Esophagus squamous epithelium (tissue), 5 donors: ENCODE measurements at regions not wholly inside any gene's neighbourhood (a gene's known extent, or its start where the extent isn't known, plus 50 kb on each side); places are given as distances from the start of the nearest gene placed in this dataset.

ENCODE experiments used
- DNase-seq: peaks from one replicate; lab custom pipeline; 2025; lab: John Stamatoyannopoulos, UW
- H3K27ac ChIP-seq, 4 donors: fragments of 200-600 bp; sonication (generic); one replicate each; pipeline ENCODE4 v1.5.1; 2016 to 2019; ENCODE audit warnings: mild to moderate bottlenecking in 1 of 4
- H3K27me3 ChIP-seq, 4 donors: fragments of 200-600 bp; sonication (generic); 1 replicate in 3 of 4; 2 replicates in 1 of 4; pipeline versions ENCODE4 v1.5.1 to v1.6.0; 2017 to 2021; ENCODE audit warnings: antibody characterized with exemption in 1 of 4
- H3K36me3 ChIP-seq, 3 donors: fragments of 200-600 bp; sonication (generic); one replicate each; pipeline ENCODE4 v1.5.1; 2016 to 2019
- H3K4me1 ChIP-seq, 3 donors: fragments of 200-600 bp; sonication (generic); one replicate each; pipeline ENCODE4 v1.5.1; 2017 to 2019
- H3K4me3 ChIP-seq, 4 donors: fragments of 200-600 bp; sonication (generic); 1 replicate in 3 of 4; 2 replicates in 1 of 4; pipeline ENCODE4 v1.5.1; 2016 to 2019; ENCODE audit warnings: mild to moderate bottlenecking in 2 of 4, moderate library complexity in 1 of 4
- H3K9me3 ChIP-seq, 3 donors: fragments of 200-600 bp; sonication (generic); one replicate each; pipeline ENCODE4 v1.5.1; 2016 to 2019
- POLR2A ChIP-seq, 4 donors: fragments of 450-650 bp; IDR thresholded peaks; one replicate each; pipeline ENCODE4 v1.6.1; 2017; ENCODE audit warnings: antibody characterized with exemption in 4 of 4, mild to moderate bottlenecking in 4 of 4, moderate library complexity in 3 of 4
- WGBS, 2 donors: methylation state at CpG; one replicate each; pipeline ENCODE4 v1.1.5; 2018; 5-methylcytosine and 5-hydroxymethylcytosine counted together
- intact Hi-C: fragments of 100-400 bp; cut with DNase I; formaldehyde crosslinking; loops from one replicate; pipeline ENCODE4 v1.15.0; 2022
- TF ChIP-seq, protein P1 (sequence below), 6 experiments: fragments of 450-650 bp in 4 of 6; fragments of 200-600 bp in 2 of 6; sonication (generic) in 2 of 6; IDR thresholded peaks; one replicate each; pipeline ENCODE4 v1.5.1; 2016 to 2019; ENCODE audit warnings: antibody characterized with exemption in 6 of 6, mild to moderate bottlenecking in 4 of 6, moderate library complexity in 4 of 6
- donor health status: DM: yes; HTN: yes; CAD: no.

DNA sequence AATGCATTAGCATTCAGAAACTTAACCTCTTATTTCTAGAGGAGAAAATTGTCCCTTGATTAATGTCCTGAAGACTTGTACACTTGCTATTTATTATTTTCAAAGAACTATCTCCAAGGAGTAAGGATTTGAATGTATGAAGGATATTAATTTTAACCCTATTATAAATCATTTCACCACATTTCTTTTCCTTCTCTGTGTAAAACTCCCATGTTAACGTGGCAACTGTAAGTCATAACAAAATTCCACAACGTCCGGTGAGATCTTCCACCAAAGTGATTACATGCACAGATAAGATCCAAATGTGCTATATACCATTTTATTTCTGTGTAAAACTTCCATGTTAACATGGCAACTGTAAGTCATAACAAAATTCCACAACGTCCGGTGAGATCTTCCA is 229.1 kb upstream of the ARHGEF26 start:
- TF ChIP-seq, protein P1, sequence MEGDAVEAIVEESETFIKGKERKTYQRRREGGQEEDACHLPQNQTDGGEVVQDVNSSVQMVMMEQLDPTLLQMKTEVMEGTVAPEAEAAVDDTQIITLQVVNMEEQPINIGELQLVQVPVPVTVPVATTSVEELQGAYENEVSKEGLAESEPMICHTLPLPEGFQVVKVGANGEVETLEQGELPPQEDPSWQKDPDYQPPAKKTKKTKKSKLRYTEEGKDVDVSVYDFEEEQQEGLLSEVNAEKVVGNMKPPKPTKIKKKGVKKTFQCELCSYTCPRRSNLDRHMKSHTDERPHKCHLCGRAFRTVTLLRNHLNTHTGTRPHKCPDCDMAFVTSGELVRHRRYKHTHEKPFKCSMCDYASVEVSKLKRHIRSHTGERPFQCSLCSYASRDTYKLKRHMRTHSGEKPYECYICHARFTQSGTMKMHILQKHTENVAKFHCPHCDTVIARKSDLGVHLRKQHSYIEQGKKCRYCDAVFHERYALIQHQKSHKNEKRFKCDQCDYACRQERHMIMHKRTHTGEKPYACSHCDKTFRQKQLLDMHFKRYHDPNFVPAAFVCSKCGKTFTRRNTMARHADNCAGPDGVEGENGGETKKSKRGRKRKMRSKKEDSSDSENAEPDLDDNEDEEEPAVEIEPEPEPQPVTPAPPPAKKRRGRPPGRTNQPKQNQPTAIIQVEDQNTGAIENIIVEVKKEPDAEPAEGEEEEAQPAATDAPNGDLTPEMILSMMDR (IDR thresholded peaks at IDR 0.05) = no peak
- TF ChIP-seq POLR2A (IDR thresholded peaks at IDR 0.05) = no peak
- Histone ChIP-seq H3K27me3 (no peaks in the 10 kb centered on the region), H3K9me3 (no peaks in the 10 kb centered on the region), H3K4me3 (no peak overlapping the region), H3K27ac (no peak overlapping the region), H3K36me3 (no peaks in the 10 kb centered on the region), H3K4me1 (no peaks in the 10 kb centered on the region)
- DNase-seq = no peak
- intact Hi-C loops = no loop called here
- WGBS, 2 donors = 51 to 69% methylated on average over 5 of the region's 5 CpGs

- intact Hi-C loops = no loop called here
- no peaks in the 10 kb centered on the region for H3K27me3 ChIP-seq
- DNase-seq = no peak
- 74 to 100% methylated on average over 1 of the region's 1 CpG for WGBS, 2 donors
- H3K4me1 ChIP-seq = no peaks in the 10 kb centered on the region
- no peak overlapping the region for H3K27ac ChIP-seq
- H3K4me3 ChIP-seq = no peak overlapping the region
- no peaks in the 10 kb centered on the region for H3K9me3 ChIP-seq
- H3K36me3 ChIP-seq = no peaks in the 10 kb centered on the region
- TF ChIP-seq, protein P1 (IDR thresholded peaks at IDR 0.05) = no peak
- TF ChIP-seq POLR2A (IDR thresholded peaks at IDR 0.05) = no peak
Observed at GRCh38 chr3:153894857-153895256, 226.3 kb upstream of the ARHGEF26 start.

DNA sequence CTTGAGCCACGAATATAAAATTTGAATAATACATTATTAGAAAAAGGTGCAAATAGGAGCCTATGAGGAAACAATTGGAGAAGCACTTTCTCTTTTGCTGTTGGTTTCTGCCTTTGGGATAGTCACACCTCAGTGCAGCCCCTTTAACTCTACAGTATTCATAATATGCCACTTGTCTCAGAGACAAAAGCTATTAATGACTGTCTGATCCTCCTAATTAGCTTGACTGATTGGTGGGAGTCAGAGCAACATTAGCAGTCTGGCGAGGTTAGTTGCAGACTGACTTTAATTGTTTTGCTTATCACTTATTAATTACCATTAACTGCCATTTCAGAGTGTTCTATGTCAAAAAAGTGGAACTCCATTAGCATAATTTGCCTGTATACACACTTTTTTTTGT is 225.0 kb upstream of the ARHGEF26 start:
- no peaks in the 10 kb centered on the region for H3K4me1 ChIP-seq
- no peaks in the 10 kb centered on the region for H3K36me3 ChIP-seq
- H3K4me3 ChIP-seq = no peak overlapping the region
- no peaks in the 10 kb centered on the region for H3K27me3 ChIP-seq
- H3K27ac ChIP-seq = no peak overlapping the region
- no peaks in the 10 kb centered on the region for H3K9me3 ChIP-seq
- 75 to 82% methylated on average over 2 of the region's 2 CpGs for WGBS, 2 donors
- intact Hi-C loops = no loop called here
- TF ChIP-seq, protein P1 (IDR thresholded peaks at IDR 0.05) = no peak
- no peak for TF ChIP-seq POLR2A (IDR thresholded peaks at IDR 0.05)
- no peak for DNase-seq

- TF ChIP-seq POLR2A (IDR thresholded peaks at IDR 0.05) = no peak
- TF ChIP-seq, protein P1 (IDR thresholded peaks at IDR 0.05) = no peak
- H3K36me3 ChIP-seq = no peaks in the 10 kb centered on the region
- no peak for DNase-seq
- H3K4me1 ChIP-seq = no peaks in the 10 kb centered on the region
- no peaks in the 10 kb centered on the region for H3K27me3 ChIP-seq
- H3K9me3 ChIP-seq = no peaks in the 10 kb centered on the region
- H3K4me3 ChIP-seq = no peak overlapping the region
- WGBS, 2 donors = 59 to 70% methylated on average over 3 of the region's 3 CpGs
- intact Hi-C loops = no loop called here
- H3K27ac ChIP-seq = no peak overlapping the region
Observed at GRCh38 chr3:153897025-153897723, 224.0 kb upstream of the ARHGEF26 start.

- Histone ChIP-seq H3K9me3 (no peaks in the 10 kb centered on the region), H3K4me3 (no peak overlapping the region), H3K36me3 (no peaks in the 10 kb centered on the region), H3K4me1 (no peaks in the 10 kb centered on the region), H3K27me3 (no peaks in the 10 kb centered on the region), H3K27ac (no peak overlapping the region)
- no peak for DNase-seq
- intact Hi-C loops = no loop called here
- TF ChIP-seq, protein P1 (IDR thresholded peaks at IDR 0.05) = no peak
- no peak for TF ChIP-seq POLR2A (IDR thresholded peaks at IDR 0.05)
Observed at GRCh38 chr3:153897842-153898241, 223.3 kb upstream of the ARHGEF26 start.
